HepG2 (cell line): ENCODE measurements at regions not wholly inside any gene's neighbourhood (a gene's known extent, or its start where the extent isn't known, plus 50 kb on each side); places are given as distances from the start of the nearest gene placed in this dataset.

Experiments
- ATAC-seq: fragments of 200-7000 bp; cut with Tn5 transposase; 3 replicates; pipeline ENCODE4 v1.9.1; 2020; ENCODE audit warnings: mild to moderate bottlenecking, moderate library complexity
- BruUV-seq: library from RNA; stranded (reverse); fragments of 400-500 nt; replicated peaks from 2 replicates; lab custom pipeline; 2021; lab: Mats Ljungman, UMichigan
- CTCF ChIA-PET: fragments of 300-600 bp; formaldehyde crosslinking; extraction: SDS; loops from one replicate; lab custom pipeline; 2021; ENCODE audit warnings: low total read pairs, inconsistent platforms, low intra/inter-chr PET ratio; lab: Yijun Ruan, JAX
- POLR2A ChIA-PET: fragments of 350-600 bp; sonication (Branson Sonifier 250); formaldehyde crosslinking; loops from one replicate; lab custom pipeline; 2020; ENCODE audit warnings: antibody characterized with exemption, inconsistent platforms; lab: Yijun Ruan, JAX
- DNase-seq: peaks from one replicate; pipeline ENCODE4 v3.0.0-alpha.2; 2015; ENCODE audit warnings: low spot score
- FAIRE-seq: peaks from 3 replicates; lab custom pipeline; 2011; peaks lifted over from hg19 to GRCh38; lab: Jason Lieb, UNC
- H2AFZ ChIP-seq: one replicate; pipeline ENCODE4 v1.6.1; 2011; ENCODE audit warnings: low read length, inconsistent platforms
- H3K27ac ChIP-seq: fragments of 300-600 bp; 3 replicates; pipeline ENCODE4 v1.8.0; 2011; ENCODE audit warnings: mixed run types, mild to moderate bottlenecking, mixed read lengths, low read length, inconsistent platforms; ENCODE audit not compliant: insufficient read depth; ENCODE audit errors: extremely low read length
- H3K27me3 ChIP-seq, 2 experiments: fragments of 200-600 bp in 1 of 2; 2 replicates in 1 of 2; 3 replicates in 1 of 2; pipeline versions ENCODE4 v1.6.0 to v1.8.0; 2011; ENCODE audit warnings: low read length in 2 of 2, mild to moderate bottlenecking in 2 of 2, moderate library complexity in 2 of 2, inconsistent platforms in 1 of 2; ENCODE audit not compliant: insufficient read depth in 2 of 2, control insufficient read depth in 1 of 2
- H3K36me3 ChIP-seq, 2 experiments: fragments of 200-600 bp in 1 of 2; replicated peaks in 1 of 2; 2 replicates in 1 of 2; 3 replicates in 1 of 2; pipeline versions ENCODE4 v1.5.1 to v1.8.0; 2011; ENCODE audit warnings: low read length in 2 of 2, inconsistent platforms in 1 of 2; ENCODE audit not compliant: insufficient read depth in 2 of 2, control insufficient read depth in 1 of 2
- H3K4me1 ChIP-seq: 2 replicates; pipeline ENCODE4 v1.5.1; 2012; ENCODE audit warnings: low read length, inconsistent platforms; ENCODE audit not compliant: insufficient read depth
- H3K4me2 ChIP-seq: 2 replicates; pipeline ENCODE4 v1.6.0; 2011; ENCODE audit warnings: low read depth, low read length, inconsistent platforms
- H3K4me3 ChIP-seq, 3 experiments: fragments of 200-600 bp in 1 of 3; sonication (generic), shearing (Covaris generic) in 1 of 3; replicated peaks in 1 of 3; 2 replicates each; pipeline ENCODE4 v1.5.1; 2011 to 2016; ENCODE audit warnings: low read length in 3 of 3, inconsistent platforms in 2 of 3, low read depth in 2 of 3, mild to moderate bottlenecking in 2 of 3, control low read depth in 1 of 3, mixed read lengths in 1 of 3; ENCODE audit not compliant: insufficient read depth in 1 of 3
- H3K79me2 ChIP-seq: one replicate; pipeline ENCODE4 v1.6.1; 2011; ENCODE audit warnings: low read length, inconsistent platforms; ENCODE audit not compliant: insufficient read depth
- H3K9ac ChIP-seq: 2 replicates; pipeline ENCODE4 v1.6.0; 2011; ENCODE audit warnings: mild to moderate bottlenecking, low read depth, low read length, inconsistent platforms; ENCODE audit not compliant: insufficient read depth
- H3K9me3 ChIP-seq: 2 replicates; pipeline ENCODE4 v1.5.1; 2012; ENCODE audit warnings: mild to moderate bottlenecking, low read length
- H4K20me1 ChIP-seq: 2 replicates; pipeline ENCODE4 v1.6.0; 2011; ENCODE audit warnings: inconsistent platforms, mild to moderate bottlenecking, low read length, moderate library complexity; ENCODE audit not compliant: insufficient read depth
- NCOA2 ChIP-seq: sonication (generic); formaldehyde crosslinking; IDR thresholded peaks from 2 replicates; pipeline ENCODE4 v1.8.0; 2022; ENCODE audit warnings: inconsistent platforms
- NPAS2 ChIP-seq: sonication (generic); formaldehyde crosslinking; IDR thresholded peaks from 2 replicates; pipeline ENCODE4 v1.8.0; 2022; ENCODE audit warnings: mild to moderate bottlenecking, missing genetic modification reagents, borderline replicate concordance
- RFXAP ChIP-seq: sonication (generic); formaldehyde crosslinking; IDR thresholded peaks from 2 replicates; pipeline ENCODE4 v1.4.0; 2020; ENCODE audit warnings: missing genetic modification reagents, borderline replicate concordance
- SRSF4 ChIP-seq: fragments of 200-400 bp; formaldehyde crosslinking; IDR thresholded peaks from one replicate; pipeline ENCODE4 v1.6.1; 2018; ENCODE audit warnings: mild to moderate bottlenecking, low read depth, low read length, moderate library complexity; ENCODE audit not compliant: poor library complexity, severe bottlenecking
- ZNF205 ChIP-seq: IDR thresholded peaks from 2 replicates; pipeline ENCODE4 v1.6.1; 2018; ENCODE audit warnings: missing biosample characterization, missing genetic modification reagents
- ZNF776 ChIP-seq: sonication (generic); formaldehyde crosslinking; IDR thresholded peaks from 2 replicates; pipeline ENCODE4 v1.4.0; 2020; ENCODE audit warnings: mild to moderate bottlenecking, missing genetic modification reagents
- ZNF780A ChIP-seq: sonication (generic); formaldehyde crosslinking; IDR thresholded peaks from 2 replicates; pipeline ENCODE4 v1.8.0; 2022; ENCODE audit warnings: mild to moderate bottlenecking, missing genetic modification reagents, moderate library complexity
- WGBS: methylation state at CpG from one replicate; pipeline ENCODE4 v1.1.6; 2017; ENCODE audit warnings: low lambda C conversion rate; 5-methylcytosine and 5-hydroxymethylcytosine counted together
- in situ Hi-C: cut with HindIII; loops from 2 replicates; pipeline ENCODE4 v1.10.0; 2017; ENCODE audit warnings: low pct_unique_long_range_greater_than_20kb; ENCODE audit not compliant: extremely low pct_ligation_motif_present
- intact Hi-C: fragments of 100-400 bp; cut with micrococcal nuclease; formaldehyde crosslinking; loops from one replicate; pipeline ENCODE4 v1.10.0; 2022; ENCODE audit not compliant: unreplicated experiment
- TF ChIP-seq, protein P1 (sequence below): sonication (generic); formaldehyde crosslinking; IDR thresholded peaks from 2 replicates; pipeline ENCODE4 v1.5.1; 2020; ENCODE audit warnings: missing genetic modification reagents, mild to moderate bottlenecking, borderline replicate concordance
- TF ChIP-seq, protein P2 (sequence below): sonication (generic); formaldehyde crosslinking; IDR thresholded peaks from 2 replicates; pipeline ENCODE4 v1.4.0; 2020; ENCODE audit warnings: mild to moderate bottlenecking, missing genetic modification reagents

DNA sequence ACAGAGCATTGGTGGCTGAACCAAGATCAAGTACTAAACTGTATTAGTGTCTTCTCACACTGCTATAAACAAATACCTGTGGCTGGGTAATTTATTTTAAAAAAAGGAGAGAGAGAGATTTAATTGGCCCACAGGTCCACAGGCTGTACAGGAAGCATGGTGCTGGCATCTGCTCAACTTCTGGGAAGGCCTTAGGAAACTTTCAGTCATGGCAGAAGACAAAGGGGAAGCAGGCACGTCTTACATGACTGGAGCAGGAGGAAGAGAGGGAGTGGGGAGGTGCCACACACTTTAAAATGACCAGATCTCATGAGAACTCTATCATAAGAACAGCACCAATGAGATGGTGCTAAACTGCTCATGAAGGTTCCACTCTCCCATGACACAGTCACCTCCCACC, 95.2 kb upstream of the JCAD start:
- Histone ChIP-seq H3K4me1 (no peaks in the 10 kb centered on the region), H3K9ac (no peak overlapping the region), H3K4me3 (no peak overlapping the region), H3K36me3 (no peaks in the 10 kb centered on the region), H2AFZ (no peak overlapping the region), H3K9me3 (no peaks in the 10 kb centered on the region), H3K27ac (no peak overlapping the region), H3K27me3 (no peaks in the 10 kb centered on the region; a peak in 1 of 5 replicates), H3K79me2 (no peaks in the 10 kb centered on the region), H4K20me1 (no peaks in the 10 kb centered on the region), H3K4me2 (no peak overlapping the region)
- TF ChIP-seq ZNF780A (CRISPR knock-in tag) (no peak), SRSF4 (no peak), RFXAP (CRISPR knock-in tag) (no peak), NCOA2 (CRISPR knock-in tag) (no peak), ZNF776 (CRISPR knock-in tag) (no peak)
- in situ Hi-C loops = no loop called here
- intact Hi-C loops = no loop called here
- POLR2A ChIA-PET = no interaction called here
- ATAC-seq (no peak), DNase-seq (no peak), FAIRE-seq (no peak)
- CTCF ChIA-PET = no interaction called here
- BruUV-seq = no TSS peak
- 0% methylated on average over 1 of the region's 1 CpG for WGBS

DNA sequence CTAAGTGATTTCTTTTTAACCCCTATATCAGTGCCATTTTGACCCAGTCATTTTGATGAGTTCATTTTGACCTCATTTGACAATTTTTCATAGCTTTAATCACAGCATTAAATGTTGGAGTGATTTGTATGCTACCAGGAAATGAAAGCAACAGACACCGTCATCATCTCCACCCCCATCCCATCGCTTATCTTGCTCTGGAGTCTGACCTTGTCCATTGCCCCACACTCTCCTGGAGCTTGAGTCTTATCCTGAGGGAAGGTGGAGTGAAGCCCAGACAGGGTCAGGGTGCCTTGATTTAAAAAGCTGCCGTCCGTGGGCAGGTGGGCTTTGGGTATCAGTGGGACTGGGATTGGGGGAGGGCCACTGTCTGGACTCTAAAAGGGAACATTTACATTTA, 94.7 kb upstream of the JCAD start:
- TF ChIP-seq ZNF205 (CRISPR knock-in tag) (no peak), NPAS2 (CRISPR knock-in tag) (no peak)
- TF ChIP-seq, protein P1, sequence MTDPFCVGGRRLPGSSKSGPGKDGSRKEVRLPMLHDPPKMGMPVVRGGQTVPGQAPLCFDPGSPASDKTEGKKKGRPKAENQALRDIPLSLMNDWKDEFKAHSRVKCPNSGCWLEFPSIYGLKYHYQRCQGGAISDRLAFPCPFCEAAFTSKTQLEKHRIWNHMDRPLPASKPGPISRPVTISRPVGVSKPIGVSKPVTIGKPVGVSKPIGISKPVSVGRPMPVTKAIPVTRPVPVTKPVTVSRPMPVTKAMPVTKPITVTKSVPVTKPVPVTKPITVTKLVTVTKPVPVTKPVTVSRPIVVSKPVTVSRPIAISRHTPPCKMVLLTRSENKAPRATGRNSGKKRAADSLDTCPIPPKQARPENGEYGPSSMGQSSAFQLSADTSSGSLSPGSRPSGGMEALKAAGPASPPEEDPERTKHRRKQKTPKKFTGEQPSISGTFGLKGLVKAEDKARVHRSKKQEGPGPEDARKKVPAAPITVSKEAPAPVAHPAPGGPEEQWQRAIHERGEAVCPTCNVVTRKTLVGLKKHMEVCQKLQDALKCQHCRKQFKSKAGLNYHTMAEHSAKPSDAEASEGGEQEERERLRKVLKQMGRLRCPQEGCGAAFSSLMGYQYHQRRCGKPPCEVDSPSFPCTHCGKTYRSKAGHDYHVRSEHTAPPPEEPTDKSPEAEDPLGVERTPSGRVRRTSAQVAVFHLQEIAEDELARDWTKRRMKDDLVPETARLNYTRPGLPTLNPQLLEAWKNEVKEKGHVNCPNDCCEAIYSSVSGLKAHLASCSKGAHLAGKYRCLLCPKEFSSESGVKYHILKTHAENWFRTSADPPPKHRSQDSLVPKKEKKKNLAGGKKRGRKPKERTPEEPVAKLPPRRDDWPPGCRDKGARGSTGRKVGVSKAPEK (CRISPR knock-in tag) = no peak
- TF ChIP-seq, protein P2, sequence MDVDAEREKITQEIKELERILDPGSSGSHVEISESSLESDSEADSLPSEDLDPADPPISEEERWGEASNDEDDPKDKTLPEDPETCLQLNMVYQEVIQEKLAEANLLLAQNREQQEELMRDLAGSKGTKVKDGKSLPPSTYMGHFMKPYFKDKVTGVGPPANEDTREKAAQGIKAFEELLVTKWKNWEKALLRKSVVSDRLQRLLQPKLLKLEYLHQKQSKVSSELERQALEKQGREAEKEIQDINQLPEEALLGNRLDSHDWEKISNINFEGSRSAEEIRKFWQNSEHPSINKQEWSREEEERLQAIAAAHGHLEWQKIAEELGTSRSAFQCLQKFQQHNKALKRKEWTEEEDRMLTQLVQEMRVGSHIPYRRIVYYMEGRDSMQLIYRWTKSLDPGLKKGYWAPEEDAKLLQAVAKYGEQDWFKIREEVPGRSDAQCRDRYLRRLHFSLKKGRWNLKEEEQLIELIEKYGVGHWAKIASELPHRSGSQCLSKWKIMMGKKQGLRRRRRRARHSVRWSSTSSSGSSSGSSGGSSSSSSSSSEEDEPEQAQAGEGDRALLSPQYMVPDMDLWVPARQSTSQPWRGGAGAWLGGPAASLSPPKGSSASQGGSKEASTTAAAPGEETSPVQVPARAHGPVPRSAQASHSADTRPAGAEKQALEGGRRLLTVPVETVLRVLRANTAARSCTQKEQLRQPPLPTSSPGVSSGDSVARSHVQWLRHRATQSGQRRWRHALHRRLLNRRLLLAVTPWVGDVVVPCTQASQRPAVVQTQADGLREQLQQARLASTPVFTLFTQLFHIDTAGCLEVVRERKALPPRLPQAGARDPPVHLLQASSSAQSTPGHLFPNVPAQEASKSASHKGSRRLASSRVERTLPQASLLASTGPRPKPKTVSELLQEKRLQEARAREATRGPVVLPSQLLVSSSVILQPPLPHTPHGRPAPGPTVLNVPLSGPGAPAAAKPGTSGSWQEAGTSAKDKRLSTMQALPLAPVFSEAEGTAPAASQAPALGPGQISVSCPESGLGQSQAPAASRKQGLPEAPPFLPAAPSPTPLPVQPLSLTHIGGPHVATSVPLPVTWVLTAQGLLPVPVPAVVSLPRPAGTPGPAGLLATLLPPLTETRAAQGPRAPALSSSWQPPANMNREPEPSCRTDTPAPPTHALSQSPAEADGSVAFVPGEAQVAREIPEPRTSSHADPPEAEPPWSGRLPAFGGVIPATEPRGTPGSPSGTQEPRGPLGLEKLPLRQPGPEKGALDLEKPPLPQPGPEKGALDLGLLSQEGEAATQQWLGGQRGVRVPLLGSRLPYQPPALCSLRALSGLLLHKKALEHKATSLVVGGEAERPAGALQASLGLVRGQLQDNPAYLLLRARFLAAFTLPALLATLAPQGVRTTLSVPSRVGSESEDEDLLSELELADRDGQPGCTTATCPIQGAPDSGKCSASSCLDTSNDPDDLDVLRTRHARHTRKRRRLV (CRISPR knock-in tag) = no peak
- FAIRE-seq (no peak), DNase-seq (no peak), ATAC-seq (no peak)
- Histone ChIP-seq H3K4me1 (no peaks in the 10 kb centered on the region), H3K4me2 (no peak overlapping the region), H3K9me3 (no peaks in the 10 kb centered on the region), H3K79me2 (no peaks in the 10 kb centered on the region), H2AFZ (no peak overlapping the region), H3K4me3 (no peak overlapping the region), H4K20me1 (no peaks in the 10 kb centered on the region), H3K27ac (no peak overlapping the region), H3K27me3 (no peaks in the 10 kb centered on the region; a peak in 1 of 5 replicates), H3K9ac (no peak overlapping the region), H3K36me3 (no peaks in the 10 kb centered on the region)
- POLR2A ChIA-PET = no interaction called here
- intact Hi-C loops (no loop called here), in situ Hi-C loops (no loop called here)
- 37% methylated on average over 4 of the region's 4 CpGs for WGBS
- no TSS peak for BruUV-seq
- CTCF ChIA-PET = no interaction called here
